Stimulated activated memory B cell treated with anti-CD40 and anti-IgM and Interleukin-4, amounts not matched to agents 10 μg/mL and 1 μg/mL and 100 μg/mL, for 72 hours (primary cell): ENCODE measurements at regions not wholly inside any gene's neighbourhood (a gene's known extent, or its start where the extent isn't known, plus 50 kb on each side); places are given as distances from the start of the nearest gene placed in this dataset.
"Not testable (repeated sequence)": the region's sequence is repeated elsewhere in the genome, so short reads cannot be mapped to it uniquely, and the experiment has no call there.

Source experiments
- ATAC-seq: fragments of 150-1000 bp; cut with Tn5 transposase; 2 replicates; pipeline ENCODE4 v1.10.0; 2021
- H3K27ac Mint-ChIP-seq: one replicate; pipeline ENCODE4 v1.8.0; 2022; ENCODE audit warnings: mild to moderate bottlenecking, mixed read lengths
- H3K27me3 Mint-ChIP-seq: one replicate; pipeline ENCODE4 v1.8.0; 2022; ENCODE audit warnings: mixed read lengths
- H3K36me3 Mint-ChIP-seq: one replicate; pipeline ENCODE4 v1.8.0; 2022; ENCODE audit warnings: mixed read lengths
- H3K4me1 Mint-ChIP-seq: one replicate; pipeline ENCODE4 v1.8.0; 2022; ENCODE audit warnings: mixed read lengths
- H3K4me3 Mint-ChIP-seq: one replicate; pipeline ENCODE4 v1.8.0; 2022; ENCODE audit warnings: mild to moderate bottlenecking, moderate library complexity, mixed read lengths
- H3K9me3 Mint-ChIP-seq: one replicate; pipeline ENCODE4 v1.8.0; 2022; ENCODE audit warnings: mixed read lengths

DNA sequence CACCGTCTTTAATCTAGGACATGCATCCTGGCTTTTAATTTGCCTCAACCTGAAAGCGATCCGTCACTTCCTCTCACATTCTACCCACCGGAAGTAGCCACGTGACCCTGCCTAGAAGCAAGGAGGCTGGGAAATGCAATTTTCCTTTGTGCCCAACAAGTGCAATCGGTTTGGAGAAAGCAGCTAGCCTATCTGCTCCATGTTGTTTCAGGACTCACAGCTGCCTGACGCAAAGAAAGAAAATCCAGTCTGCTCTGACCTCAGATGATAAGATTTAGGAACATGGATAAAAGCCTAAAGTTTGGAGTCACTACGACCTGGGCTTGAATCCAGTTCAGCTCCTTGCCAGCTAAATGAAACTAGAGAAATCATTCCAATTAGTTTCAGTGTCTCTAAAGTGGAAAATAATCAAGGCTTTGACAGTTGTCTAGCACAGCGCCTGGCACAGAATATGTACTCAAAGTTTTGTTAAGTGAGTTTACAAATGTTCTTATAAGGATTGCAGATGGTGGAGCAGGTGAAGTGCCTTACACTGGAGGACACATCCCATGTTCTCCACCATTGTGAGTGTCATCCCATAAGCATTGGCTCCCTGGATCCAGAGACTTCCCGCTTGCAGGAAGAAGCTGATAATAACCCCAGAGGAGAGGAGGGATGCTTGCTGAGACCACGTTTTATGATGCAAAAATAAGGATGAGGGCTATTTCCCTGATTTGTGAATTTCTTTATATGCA lies 553.7 kb downstream of the MN1 start:
- Mint-ChIP-seq H3K4me3 (no peak overlapping the region), H3K9me3 (peaks cover 6% of the 10 kb centered on the region), H3K27ac (no peak overlapping the region), H3K4me1 (no peaks in the 10 kb centered on the region), H3K27me3 (no peaks in the 10 kb centered on the region), H3K36me3 (no peaks in the 10 kb centered on the region)
- ATAC-seq, result no peak

DNA sequence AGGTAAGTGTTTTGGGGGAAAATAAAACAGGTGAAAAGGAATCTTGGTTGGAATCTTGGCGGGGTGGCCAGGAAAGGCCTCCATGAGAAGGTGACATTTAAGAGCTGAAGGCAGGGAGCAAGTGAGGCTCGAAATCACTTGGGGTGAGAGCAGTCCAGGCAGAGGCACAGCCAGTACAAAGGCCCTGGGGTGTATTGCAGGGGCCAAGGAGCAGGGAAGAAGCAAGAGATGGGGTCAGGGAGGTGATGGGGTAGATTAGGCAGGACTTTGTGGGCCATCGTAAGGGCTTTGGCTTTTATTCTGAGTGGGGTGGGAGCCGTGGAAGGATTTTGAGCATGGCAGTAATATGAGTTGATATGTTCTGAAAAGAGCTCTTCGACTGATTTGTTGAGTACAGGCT lies 551.1 kb downstream of the MN1 start:
- H3K27me3 Mint-ChIP-seq, result no peaks in the 10 kb centered on the region
- no peaks in the 10 kb centered on the region for H3K4me1 Mint-ChIP-seq
- H3K4me3 Mint-ChIP-seq, result no peak overlapping the region
- H3K9me3 Mint-ChIP-seq, result peaks cover 11% of the 10 kb centered on the region
- no peak for ATAC-seq
- peaks cover 2% of the 10 kb centered on the region for H3K36me3 Mint-ChIP-seq
- H3K27ac Mint-ChIP-seq, result no peak overlapping the region

GRCh38 chr22:27250886-27251285 lies 550.7 kb downstream of the MN1 start:
- Mint-ChIP-seq H3K9me3 (peaks cover 14% of the 10 kb centered on the region), H3K4me3 (no peak overlapping the region), H3K27me3 (no peaks in the 10 kb centered on the region), H3K4me1 (no peaks in the 10 kb centered on the region), H3K27ac (no peak overlapping the region), H3K36me3 (peaks cover 5% of the 10 kb centered on the region)
- ATAC-seq, result no peak

GRCh38 chr22:27251563-27251962 lies 550.0 kb downstream of the MN1 start:
- Mint-ChIP-seq H3K9me3 (peaks cover 14% of the 10 kb centered on the region), H3K36me3 (peaks cover 5% of the 10 kb centered on the region), H3K27ac (no peak overlapping the region), H3K4me3 (no peak overlapping the region), H3K27me3 (no peaks in the 10 kb centered on the region), H3K4me1 (no peaks in the 10 kb centered on the region)
- ATAC-seq, result no peak

DNA sequence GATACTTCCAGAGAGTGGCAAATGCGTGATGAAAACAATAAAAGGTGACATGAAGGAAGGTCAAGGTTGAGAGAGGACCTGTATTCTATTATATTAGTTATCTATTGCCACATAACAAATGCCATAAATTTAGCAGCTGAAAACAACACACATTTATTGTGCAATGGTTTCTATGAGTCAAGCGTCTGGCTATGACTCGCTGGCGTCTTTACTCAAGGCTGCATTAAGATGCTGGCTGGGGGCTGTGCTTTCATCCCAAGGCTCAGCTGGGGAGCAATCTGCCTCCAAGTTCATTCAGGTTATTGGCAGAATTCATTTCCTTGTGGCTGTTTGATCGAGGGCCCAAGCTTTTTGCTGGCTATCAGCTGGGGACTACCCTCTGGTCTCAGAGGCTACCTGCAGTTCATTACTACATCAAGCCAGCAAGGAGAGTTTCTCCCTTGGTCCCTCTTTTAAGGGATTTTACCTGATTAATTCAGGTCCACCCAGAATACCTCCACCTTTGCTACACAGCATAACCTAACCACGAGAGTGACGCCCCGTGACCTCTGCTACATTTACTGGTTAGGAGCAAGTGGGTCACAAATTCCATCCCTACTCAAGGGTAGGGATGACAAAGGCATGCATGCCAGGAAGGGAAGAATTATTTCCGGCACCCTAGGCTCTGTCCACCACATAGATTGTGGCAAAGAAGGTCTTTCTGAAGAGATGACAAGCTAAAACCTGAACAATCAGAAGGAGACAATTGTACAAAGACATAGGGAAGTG lies 549.1 kb downstream of the MN1 start:
- no peak overlapping the region for H3K27ac Mint-ChIP-seq
- H3K9me3 Mint-ChIP-seq, result peaks cover 11% of the 10 kb centered on the region
- H3K36me3 Mint-ChIP-seq, result peaks cover 5% of the 10 kb centered on the region
- no peaks in the 10 kb centered on the region for H3K27me3 Mint-ChIP-seq
- no peak for ATAC-seq
- H3K4me1 Mint-ChIP-seq, result no peaks in the 10 kb centered on the region
- no peak overlapping the region for H3K4me3 Mint-ChIP-seq

DNA sequence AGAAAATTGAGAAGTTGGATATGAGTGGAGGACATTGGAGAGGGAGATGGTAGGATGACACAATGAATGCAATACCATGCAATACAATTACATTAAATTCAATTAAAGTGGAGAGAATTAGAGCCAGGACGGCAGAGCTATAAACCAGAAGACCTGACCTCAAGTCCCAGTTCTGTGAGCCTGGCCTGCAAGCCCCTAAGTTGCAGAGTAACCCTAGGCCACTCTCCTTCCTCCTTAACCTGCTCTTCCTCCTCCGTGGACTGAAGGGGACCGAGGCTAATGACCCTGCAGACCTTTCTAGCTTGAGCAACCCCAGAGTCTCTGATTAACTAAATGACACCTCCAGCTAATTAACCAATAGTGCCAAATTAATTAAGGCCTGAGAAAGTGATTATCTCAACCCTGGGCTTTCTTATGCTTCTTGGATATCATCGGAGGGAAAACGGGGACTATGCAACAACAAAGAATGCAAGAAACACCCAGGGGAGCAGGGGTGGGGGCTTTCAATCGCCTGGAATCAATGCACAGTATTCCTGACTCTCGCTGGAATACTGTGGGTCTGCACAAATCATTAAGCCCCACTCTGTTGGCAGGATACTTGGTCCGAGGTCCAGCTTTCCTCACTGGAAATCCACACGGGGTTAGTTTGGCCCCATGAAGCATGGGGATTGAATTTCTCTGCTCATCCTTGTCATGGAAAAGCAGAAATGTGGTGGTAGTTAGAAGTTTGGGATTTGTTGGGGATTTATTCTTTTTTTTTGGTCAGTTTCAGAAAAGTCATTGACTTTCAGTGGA lies 548.3 kb downstream of the MN1 start:
- Mint-ChIP-seq H3K4me1 (no peaks in the 10 kb centered on the region), H3K4me3 (no peak overlapping the region), H3K36me3 (peaks cover 5% of the 10 kb centered on the region), H3K27me3 (no peaks in the 10 kb centered on the region), H3K9me3 (peaks cover 16% of the 10 kb centered on the region), H3K27ac (no peak overlapping the region)
- ATAC-seq, result no peak

- not testable (repeated sequence) for ATAC-seq, H3K27me3 Mint-ChIP-seq, H3K4me3 Mint-ChIP-seq, H3K27ac Mint-ChIP-seq, H3K4me1 Mint-ChIP-seq, H3K36me3 Mint-ChIP-seq
- H3K9me3 Mint-ChIP-seq, result peaks cover 17% of the 10 kb centered on the region
These were observed 547.5 kb downstream of the MN1 start for GRCh38 chr22:27254063-27254462.

GRCh38 chr22:27255580-27255979 lies 546.0 kb downstream of the MN1 start:
- no peak overlapping the region for H3K27ac Mint-ChIP-seq
- H3K36me3 Mint-ChIP-seq, result peaks cover 5% of the 10 kb centered on the region
- no peak for ATAC-seq
- H3K9me3 Mint-ChIP-seq, result peaks cover 20% of the 10 kb centered on the region
- no peak overlapping the region for H3K4me3 Mint-ChIP-seq
- no peaks in the 10 kb centered on the region for H3K27me3 Mint-ChIP-seq
- H3K4me1 Mint-ChIP-seq, result no peaks in the 10 kb centered on the region

DNA sequence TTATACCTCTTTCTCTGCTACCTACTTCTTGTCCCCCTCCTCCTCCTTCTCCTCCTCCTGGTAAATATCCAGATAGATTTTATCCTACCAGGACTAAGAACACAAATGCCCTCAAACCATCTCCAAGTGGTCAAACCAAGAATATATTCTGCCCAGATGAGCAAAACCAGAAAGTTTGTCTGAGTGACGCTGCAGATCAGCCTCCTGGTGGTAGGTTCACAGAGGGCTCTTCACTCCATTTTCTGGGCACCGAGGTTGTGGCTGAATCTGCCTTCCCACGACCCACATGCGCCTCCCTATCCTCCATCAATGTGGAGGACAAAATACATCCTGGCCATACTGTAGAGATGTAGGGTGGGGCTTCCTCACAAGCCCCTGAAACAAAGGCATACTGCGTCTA lies 543.6 kb downstream of the MN1 start:
- H3K27me3 Mint-ChIP-seq, result no peaks in the 10 kb centered on the region
- H3K4me3 Mint-ChIP-seq, result no peak overlapping the region
- H3K4me1 Mint-ChIP-seq, result no peaks in the 10 kb centered on the region
- ATAC-seq, result no peak
- no peak overlapping the region for H3K27ac Mint-ChIP-seq
- peaks cover 20% of the 10 kb centered on the region for H3K9me3 Mint-ChIP-seq
- H3K36me3 Mint-ChIP-seq, result peaks cover 5% of the 10 kb centered on the region

- H3K27ac Mint-ChIP-seq, result no peak overlapping the region
- peaks cover 24% of the 10 kb centered on the region for H3K9me3 Mint-ChIP-seq
- H3K36me3 Mint-ChIP-seq, result peaks cover 5% of the 10 kb centered on the region
- H3K4me1 Mint-ChIP-seq, result no peaks in the 10 kb centered on the region
- H3K4me3 Mint-ChIP-seq, result no peak overlapping the region
- H3K27me3 Mint-ChIP-seq, result peaks cover 5% of the 10 kb centered on the region
- ATAC-seq, result no peak
These were observed 542.9 kb downstream of the MN1 start for GRCh38 chr22:27258616-27259172.

DNA sequence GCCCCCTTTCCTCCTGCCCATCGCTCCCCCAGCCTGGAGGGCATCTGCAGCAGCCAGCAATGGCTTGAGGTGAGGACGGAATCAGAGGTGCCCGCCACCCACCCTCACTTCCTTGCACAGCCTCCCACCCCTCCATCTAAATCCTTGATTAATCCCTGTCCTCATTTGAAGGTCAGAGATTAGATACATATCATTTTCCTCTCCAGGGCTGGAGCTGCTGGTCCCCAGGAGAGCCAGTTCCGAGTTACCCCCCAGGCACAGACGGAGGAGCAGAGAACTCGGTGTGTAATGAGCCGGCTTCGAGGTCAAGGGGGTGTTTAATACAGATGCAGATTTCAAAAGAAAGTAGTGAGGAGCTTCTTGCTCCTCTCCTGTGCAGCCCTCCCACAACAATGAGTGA lies 542.1 kb downstream of the MN1 start:
- peaks cover 23% of the 10 kb centered on the region for H3K9me3 Mint-ChIP-seq
- H3K36me3 Mint-ChIP-seq, result peaks cover 5% of the 10 kb centered on the region
- no peaks in the 10 kb centered on the region for H3K4me1 Mint-ChIP-seq
- peaks cover 12% of the 10 kb centered on the region for H3K27me3 Mint-ChIP-seq
- H3K27ac Mint-ChIP-seq, result no peak overlapping the region
- no peak for ATAC-seq
- no peak overlapping the region for H3K4me3 Mint-ChIP-seq

- Mint-ChIP-seq H3K27ac (no peak overlapping the region), H3K36me3 (peaks cover 5% of the 10 kb centered on the region), H3K4me1 (no peaks in the 10 kb centered on the region), H3K4me3 (no peak overlapping the region), H3K9me3 (peaks cover 23% of the 10 kb centered on the region), H3K27me3 (peaks cover 15% of the 10 kb centered on the region)
- ATAC-seq, result no peak
These were observed 541.4 kb downstream of the MN1 start for GRCh38 chr22:27260087-27260698.

GRCh38 chr22:27262361-27262760 lies 539.2 kb downstream of the MN1 start:
- no peaks in the 10 kb centered on the region for H3K4me1 Mint-ChIP-seq
- H3K27ac Mint-ChIP-seq, result no peak overlapping the region
- no peak for ATAC-seq
- no peak overlapping the region for H3K4me3 Mint-ChIP-seq
- peaks cover 15% of the 10 kb centered on the region for H3K27me3 Mint-ChIP-seq
- peaks cover 15% of the 10 kb centered on the region for H3K9me3 Mint-ChIP-seq
- no peaks in the 10 kb centered on the region for H3K36me3 Mint-ChIP-seq

DNA sequence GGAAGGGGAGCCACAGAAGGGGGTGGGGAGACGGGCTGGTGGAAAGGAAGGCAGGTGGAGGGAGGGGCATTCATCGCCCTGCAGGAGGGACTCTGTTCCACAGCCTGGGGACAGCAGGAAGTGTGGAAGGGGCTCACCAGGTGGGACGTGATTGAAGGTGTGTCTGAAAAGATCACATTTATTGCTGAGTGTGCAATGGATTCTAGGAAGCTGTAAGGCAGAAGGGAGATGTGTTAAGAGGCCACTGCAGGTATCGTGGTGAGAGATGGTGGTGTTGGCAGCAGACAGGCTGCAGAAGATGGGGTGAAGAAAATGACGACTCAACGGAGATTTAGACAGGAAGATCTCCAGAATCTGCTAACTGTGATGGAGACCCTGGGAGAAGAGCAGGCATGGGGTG lies 537.4 kb downstream of the MN1 start:
- Mint-ChIP-seq H3K9me3 (peaks cover 9% of the 10 kb centered on the region), H3K27me3 (peaks cover 15% of the 10 kb centered on the region), H3K4me1 (no peaks in the 10 kb centered on the region), H3K36me3 (no peaks in the 10 kb centered on the region), H3K27ac (no peak overlapping the region), H3K4me3 (no peak overlapping the region)
- no peak for ATAC-seq

DNA sequence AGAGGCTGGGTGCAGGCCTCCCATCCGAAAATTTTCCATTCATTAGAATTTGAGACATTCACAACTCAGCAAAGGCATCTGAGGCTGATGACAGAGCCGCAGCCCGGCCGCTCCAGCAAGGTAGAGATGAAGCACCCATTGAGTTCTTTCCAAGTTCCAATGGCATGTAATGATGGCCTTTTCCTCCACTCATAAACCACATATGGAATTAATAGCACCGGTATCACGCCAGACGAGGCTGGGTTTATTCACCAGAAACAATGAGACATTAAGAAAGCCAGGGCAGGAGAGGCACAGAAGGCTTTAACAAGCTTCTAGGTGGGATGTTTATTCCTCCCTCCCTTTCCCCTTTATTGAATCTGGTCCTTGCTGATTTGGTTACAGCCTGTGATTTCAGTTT lies 534.4 kb downstream of the MN1 start:
- no peak for ATAC-seq
- H3K4me3 Mint-ChIP-seq, result no peak overlapping the region
- peaks cover 15% of the 10 kb centered on the region for H3K27me3 Mint-ChIP-seq
- no peaks in the 10 kb centered on the region for H3K4me1 Mint-ChIP-seq
- no peaks in the 10 kb centered on the region for H3K36me3 Mint-ChIP-seq
- H3K27ac Mint-ChIP-seq, result no peak overlapping the region
- H3K9me3 Mint-ChIP-seq, result peaks cover 6% of the 10 kb centered on the region
